ENCODE measurements at regions not wholly inside any gene's neighbourhood (a gene's known extent, or its start where the extent isn't known, plus 50 kb on each side); places are given as distances from the start of the nearest gene placed in this dataset.

GRCh38 chr18:64311859-64312258 is 163.0 kb upstream of the LINC00305 start:
- no peak for TF ChIP-seq CTCF (IDR thresholded peaks at IDR 0.05)
- TF ChIP-seq POLR2AphosphoS5 (IDR thresholded peaks at IDR 0.05), result no peak
